GM13977 (cell line): ENCODE measurements at regions not wholly inside any gene's neighbourhood (a gene's known extent, or its start where the extent isn't known, plus 50 kb on each side); places are given as distances from the start of the nearest gene placed in this dataset.
A peak's percentile ranks its signal among the peaks of the same experiment; 100 is the strongest.

ENCODE experiments used
- DNase-seq: peaks from one replicate; pipeline ENCODE4 v3.0.0; 2012; ENCODE audit warnings: low spot score
- in situ Hi-C: fragments of 300-500 bp; cut with MboI; formaldehyde crosslinking; loops from one replicate; pipeline ENCODE4 v1.12.0; 2022; ENCODE audit warnings: low sequenced_read_pairs, low pct_unique_long_range_greater_than_20kb, mixed read lengths, inconsistent platforms; ENCODE audit not compliant: unreplicated experiment
- TF ChIP-seq, protein P1 (sequence below): IDR thresholded peaks from 2 replicates; pipeline ENCODE4 v1.5.1; 2012; ENCODE audit warnings: mild to moderate bottlenecking, control low read depth; ENCODE audit not compliant: insufficient read depth; ENCODE audit errors: extremely low read depth, missing control alignments

DNA sequence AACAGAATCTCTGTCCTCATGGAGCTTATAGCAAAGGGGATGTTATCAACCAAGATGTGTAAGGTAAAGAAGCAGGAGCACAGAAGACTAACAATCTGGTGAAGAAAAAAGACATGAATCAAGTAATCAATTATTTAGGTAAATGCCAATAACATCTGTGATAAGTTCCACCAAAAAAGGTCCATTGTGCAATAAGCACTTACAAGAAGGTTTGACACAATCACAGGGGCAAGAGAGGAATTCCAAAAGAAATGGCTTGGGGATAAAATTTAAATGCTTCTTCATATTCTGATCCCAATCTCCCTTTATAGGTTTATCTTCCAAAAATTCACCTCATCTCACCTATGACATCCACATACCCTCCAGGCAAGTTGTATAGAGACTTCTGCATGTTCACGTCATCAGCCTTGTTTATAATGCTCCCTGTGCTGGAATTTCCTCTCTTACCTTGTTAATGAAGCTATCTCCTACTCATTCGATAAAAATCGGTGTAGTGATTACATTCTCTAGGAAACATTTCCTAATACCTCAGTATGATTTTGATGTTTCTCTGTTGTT is 53.6 kb upstream of the DPT start:
- in situ Hi-C loops, result no loop called here
- TF ChIP-seq, protein P1, sequence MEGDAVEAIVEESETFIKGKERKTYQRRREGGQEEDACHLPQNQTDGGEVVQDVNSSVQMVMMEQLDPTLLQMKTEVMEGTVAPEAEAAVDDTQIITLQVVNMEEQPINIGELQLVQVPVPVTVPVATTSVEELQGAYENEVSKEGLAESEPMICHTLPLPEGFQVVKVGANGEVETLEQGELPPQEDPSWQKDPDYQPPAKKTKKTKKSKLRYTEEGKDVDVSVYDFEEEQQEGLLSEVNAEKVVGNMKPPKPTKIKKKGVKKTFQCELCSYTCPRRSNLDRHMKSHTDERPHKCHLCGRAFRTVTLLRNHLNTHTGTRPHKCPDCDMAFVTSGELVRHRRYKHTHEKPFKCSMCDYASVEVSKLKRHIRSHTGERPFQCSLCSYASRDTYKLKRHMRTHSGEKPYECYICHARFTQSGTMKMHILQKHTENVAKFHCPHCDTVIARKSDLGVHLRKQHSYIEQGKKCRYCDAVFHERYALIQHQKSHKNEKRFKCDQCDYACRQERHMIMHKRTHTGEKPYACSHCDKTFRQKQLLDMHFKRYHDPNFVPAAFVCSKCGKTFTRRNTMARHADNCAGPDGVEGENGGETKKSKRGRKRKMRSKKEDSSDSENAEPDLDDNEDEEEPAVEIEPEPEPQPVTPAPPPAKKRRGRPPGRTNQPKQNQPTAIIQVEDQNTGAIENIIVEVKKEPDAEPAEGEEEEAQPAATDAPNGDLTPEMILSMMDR, result no peak
- no peak for DNase-seq

DNA sequence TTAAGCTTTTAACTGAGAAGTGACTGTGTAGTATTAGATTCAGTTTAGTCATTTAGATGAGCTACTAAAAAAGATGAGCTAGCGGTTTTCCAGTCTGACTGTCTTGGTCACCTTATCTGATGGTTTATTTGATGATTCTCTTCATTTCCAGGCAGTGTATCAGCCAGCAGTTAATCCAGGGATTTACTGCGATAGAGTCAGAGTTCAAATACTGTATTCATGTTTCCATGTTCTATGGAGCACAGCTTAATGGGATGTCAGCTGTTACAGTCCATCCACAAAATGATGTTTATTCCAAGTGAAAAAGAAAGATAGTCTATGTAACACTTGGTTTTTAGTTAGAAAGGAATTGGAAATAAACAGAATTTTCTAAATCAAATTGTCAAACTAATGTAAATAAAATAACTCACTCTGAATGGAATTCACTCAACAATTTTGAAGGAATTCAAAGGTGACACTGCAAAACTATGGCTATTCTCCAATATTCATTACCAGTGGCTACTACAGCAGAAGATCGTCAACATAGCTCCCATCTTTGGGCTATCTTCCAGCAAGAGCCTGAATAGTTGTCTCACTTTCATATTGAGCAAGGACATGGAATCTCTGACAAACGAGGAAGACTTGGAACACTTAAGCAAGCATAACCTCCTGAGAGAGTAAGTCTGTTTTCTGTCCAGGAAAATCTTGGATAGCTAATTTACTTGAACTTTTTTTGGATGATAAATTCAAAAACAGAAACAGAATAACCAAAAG is 54.6 kb upstream of the DPT start:
- DNase-seq, result no peak
- in situ Hi-C loops, result no loop called here
- TF ChIP-seq, protein P1, result no peak

DNA sequence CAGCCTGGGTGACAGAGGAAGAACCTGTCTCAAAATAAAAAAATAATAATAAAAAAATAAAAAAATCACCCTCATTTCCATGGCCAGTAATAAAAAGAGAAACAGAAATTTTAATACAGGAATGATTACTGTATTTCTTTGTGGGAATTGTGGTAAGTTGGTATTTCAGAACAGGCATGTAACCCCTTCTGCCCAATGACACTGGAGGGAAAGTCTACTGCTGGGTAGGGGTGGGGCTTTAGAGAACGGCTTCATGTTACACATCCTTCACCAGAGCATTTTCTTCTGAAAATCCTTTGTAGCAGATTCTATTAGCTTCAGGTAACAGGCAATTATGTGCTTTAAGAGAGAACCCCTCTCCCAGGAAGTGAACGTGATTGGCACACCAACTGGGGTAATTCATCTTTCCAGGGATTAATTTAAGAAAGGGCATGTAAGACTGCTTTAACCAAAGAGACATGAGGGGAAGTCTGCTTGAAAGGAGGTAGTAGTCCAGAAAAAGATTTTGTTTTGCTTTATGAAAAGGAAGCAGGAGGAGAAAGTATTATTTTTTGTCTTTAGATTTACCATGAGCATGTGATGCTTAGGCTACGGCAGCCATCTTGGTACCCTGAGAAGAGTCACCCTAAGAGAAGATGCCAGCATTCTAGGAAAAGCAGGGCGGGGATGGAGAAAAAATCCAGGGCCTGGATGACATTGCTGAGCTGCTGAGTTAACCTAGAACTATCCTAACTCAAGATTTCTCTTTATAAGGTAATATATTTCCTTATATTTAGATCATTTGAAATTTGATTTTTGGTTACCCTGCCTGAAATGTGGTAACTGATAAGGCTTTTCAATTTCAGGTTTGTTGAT is 57.7 kb upstream of the DPT start:
- in situ Hi-C loops, result no loop called here
- no peak for DNase-seq
- TF ChIP-seq, protein P1, result no peak

DNA sequence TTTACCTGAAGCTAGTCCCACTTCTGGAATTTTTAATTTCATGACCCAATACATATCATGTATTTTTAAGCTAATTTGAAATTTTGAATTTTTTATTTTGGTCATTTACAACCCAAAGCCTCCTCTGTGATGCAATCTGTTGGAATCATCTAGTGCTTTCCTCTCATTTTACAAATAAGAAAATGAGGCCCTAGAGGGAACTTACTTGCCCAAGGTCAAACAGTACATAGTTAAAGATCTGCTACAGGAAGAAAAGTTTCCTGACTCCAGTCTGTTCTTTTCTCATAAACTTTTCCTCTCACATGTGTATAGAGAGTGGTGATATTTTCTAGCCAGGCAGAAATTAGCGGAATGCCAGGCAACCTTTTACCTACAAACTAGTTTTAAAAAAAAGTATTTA is 59.3 kb upstream of the DPT start:
- in situ Hi-C loops, result no loop called here
- TF ChIP-seq, protein P1, result no peak
- no peak for DNase-seq

DNA sequence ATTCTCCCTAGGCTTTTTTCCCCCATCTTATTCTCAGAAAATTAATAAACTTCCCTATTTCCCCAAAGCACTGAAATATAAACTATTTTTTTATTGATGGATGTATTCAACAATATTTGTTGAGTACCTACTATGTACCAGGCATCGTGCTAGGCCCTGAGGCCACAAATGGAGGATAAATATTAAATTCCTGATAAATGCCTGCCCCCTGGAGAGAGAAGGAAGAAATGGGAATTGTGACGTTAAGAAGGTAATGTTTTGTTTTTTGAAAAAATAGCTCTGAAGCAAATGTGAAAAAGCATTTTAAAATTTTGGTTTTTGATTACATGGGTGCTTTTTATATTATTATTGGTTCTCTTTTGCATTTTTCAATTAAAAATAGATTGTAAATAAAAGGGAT is 60.5 kb upstream of the DPT start:
- TF ChIP-seq, protein P1, result no peak
- DNase-seq, result no peak
- in situ Hi-C loops, result no loop called here

DNA sequence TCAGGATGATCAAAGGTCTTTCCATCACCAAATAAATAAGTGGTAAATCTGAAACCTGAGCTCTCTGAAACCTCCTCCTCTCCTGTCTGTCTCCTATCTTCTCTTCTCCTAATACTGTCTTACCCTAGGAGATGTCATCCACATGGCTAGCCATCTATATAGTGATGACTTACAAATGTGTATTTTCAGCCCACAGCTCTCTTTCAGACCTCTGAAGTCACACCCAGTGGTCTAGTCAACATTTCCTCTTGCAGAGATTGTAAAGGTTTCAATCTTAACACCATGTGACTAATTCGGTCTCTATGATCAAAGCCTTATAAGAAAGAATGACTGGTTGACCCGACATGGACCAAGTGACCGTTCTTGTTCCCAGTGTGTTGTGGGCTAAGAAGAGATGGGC is 63.1 kb upstream of the DPT start:
- TF ChIP-seq, protein P1, result no peak
- peak; percentile 31 for DNase-seq
- in situ Hi-C loops, result no loop called here
